ENCODE measurements at regions not wholly inside any gene's neighbourhood (a gene's known extent, or its start where the extent isn't known, plus 50 kb on each side); places are given as distances from the start of the nearest gene placed in this dataset.

DNA sequence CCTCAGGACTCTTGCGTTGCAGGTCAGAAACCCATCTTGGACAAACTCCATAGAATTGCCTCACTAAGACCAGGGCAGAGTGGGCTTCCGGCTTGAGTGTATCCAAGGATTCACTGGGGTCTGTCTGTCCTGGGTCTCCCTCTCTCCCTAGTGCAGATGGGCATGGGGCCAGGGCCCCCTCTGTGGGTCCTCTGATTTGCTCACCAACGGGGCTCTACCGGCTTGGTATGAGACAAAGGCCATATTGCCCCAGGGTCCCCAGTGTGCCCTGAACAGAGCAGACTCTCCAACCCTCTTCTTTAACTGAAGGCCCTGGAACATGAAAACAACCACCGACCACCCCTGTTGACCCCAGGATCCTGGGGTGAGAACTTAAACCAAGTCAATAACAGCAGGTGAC lies 68.2 kb upstream of the CHST15 start:
- DNase-seq (ENCODE audit: low read depth, low spot score) = no peak
- TF ChIP-seq, protein P1, sequence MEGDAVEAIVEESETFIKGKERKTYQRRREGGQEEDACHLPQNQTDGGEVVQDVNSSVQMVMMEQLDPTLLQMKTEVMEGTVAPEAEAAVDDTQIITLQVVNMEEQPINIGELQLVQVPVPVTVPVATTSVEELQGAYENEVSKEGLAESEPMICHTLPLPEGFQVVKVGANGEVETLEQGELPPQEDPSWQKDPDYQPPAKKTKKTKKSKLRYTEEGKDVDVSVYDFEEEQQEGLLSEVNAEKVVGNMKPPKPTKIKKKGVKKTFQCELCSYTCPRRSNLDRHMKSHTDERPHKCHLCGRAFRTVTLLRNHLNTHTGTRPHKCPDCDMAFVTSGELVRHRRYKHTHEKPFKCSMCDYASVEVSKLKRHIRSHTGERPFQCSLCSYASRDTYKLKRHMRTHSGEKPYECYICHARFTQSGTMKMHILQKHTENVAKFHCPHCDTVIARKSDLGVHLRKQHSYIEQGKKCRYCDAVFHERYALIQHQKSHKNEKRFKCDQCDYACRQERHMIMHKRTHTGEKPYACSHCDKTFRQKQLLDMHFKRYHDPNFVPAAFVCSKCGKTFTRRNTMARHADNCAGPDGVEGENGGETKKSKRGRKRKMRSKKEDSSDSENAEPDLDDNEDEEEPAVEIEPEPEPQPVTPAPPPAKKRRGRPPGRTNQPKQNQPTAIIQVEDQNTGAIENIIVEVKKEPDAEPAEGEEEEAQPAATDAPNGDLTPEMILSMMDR (IDR thresholded peaks at IDR 0.05; ENCODE audit: insufficient read depth, low read length, missing control alignments) = no peak
- POLR2A ChIA-PET = no interaction called here
- CTCF ChIA-PET = no interaction called here
- H3K4me3 ChIP-seq (ENCODE audit: low read depth, low read length) = no peak overlapping the region

DNA sequence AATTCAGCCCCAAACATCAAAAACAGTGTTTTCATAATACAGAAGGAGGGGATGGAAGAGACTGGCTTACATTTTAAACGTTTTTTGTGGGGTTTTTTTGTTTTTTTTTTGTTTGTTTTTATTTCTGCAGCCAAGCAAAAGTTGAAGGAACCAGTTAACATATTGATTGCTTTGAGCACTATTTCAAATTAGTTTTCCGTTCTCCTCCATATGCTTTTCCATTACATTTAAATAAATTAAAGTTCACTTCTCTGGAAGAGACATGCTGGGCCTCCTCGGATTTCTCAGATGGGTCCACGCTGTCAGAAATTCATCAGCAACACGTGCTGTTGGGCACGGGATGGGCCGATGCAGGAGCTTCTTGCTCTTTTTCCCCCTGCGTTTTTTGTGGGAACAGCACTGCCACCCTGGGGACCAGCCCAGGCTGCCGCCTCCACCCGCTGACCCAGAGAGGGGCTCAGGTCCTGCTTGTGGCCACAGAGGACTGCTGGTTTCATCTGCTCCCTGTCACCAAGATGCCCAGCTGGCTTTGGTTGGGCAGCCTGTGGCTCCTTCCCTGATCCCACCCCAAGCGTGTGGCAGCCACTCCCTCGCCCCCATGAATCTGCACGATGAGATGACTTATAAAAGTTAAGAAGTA lies 67.7 kb upstream of the CHST15 start:
- ChIA-PET CTCF (no interaction called here), POLR2A (no interaction called here)
- TF ChIP-seq, protein P1 (IDR thresholded peaks at IDR 0.05; ENCODE audit: insufficient read depth, low read length, missing control alignments) = no peak
- no peak overlapping the region for H3K4me3 ChIP-seq (ENCODE audit: low read depth, low read length)
- DNase-seq (ENCODE audit: low read depth, low spot score) = no peak

DNA sequence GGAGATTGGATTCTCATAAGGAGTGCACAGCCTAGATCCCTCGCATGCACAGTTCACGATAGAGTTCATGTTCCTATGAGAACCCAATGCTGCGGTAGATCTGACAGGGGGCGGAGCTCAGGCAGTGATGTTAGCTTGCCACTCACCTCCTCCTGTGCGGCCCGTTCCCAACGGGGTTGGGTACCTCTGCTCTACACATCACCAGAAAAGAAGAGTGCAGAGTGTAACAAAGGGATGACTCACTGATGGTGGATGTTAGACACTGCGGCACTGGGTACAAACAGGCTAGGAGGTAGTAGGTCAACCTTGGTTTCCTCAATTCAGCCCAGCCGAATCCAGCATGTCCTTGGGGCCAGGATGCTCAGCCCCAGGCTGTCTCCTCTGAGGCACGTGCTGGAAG lies 66.8 kb upstream of the CHST15 start:
- ChIA-PET POLR2A (no interaction called here), CTCF (no interaction called here)
- TF ChIP-seq, protein P1 (IDR thresholded peaks at IDR 0.05; ENCODE audit: insufficient read depth, low read length, missing control alignments) = no peak
- no peak for DNase-seq (ENCODE audit: low read depth, low spot score)
- no peak overlapping the region for H3K4me3 ChIP-seq (ENCODE audit: low read depth, low read length)

DNA sequence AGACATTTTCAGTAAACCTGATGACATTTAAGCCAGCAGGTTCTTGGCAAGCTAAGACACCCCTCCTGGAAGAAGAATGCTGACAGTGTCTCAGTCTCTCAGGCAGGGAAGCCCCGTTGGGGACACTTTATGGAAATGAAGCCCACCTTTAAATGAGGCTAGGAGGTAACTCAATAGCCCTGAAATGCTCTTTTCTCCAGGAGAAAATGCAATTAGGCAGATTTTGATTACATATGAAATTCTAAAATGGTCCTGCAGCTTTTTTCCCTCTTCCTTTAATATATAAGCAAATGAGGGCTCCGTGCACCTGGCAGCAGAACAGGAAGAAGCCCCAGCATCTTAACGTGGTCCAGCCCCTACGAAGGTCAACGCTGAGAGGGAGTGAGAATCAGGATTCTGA lies 65.8 kb upstream of the CHST15 start:
- POLR2A ChIA-PET = no interaction called here

DNA sequence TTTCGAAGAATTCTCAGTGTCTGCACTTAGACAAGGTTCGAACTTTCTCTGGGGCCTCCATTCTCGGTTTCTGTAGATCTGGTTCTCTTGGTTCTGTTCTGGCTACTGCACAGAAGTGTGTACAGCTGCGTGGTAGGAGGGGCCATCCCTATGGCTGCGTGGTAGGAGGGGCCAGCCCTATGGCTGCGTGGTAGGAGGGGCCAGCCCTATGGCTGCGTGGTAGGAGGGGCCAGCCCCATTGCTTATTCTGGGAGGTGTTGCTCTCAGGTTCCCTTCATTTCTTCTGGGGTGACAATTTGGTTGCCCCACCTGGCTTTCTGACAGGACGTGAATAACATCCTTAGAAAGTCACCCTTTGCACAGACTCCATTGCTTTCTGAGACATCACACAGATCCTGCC lies 65.2 kb upstream of the CHST15 start:
- ChIA-PET CTCF (no interaction called here), POLR2A (no interaction called here)
- no peak for DNase-seq (ENCODE audit: low read depth, low spot score)
- TF ChIP-seq, protein P1 (IDR thresholded peaks at IDR 0.05; ENCODE audit: insufficient read depth, low read length, missing control alignments) = no peak
- H3K4me3 ChIP-seq (ENCODE audit: low read depth, low read length) = no peak overlapping the region

More for the DNA sequence above, 65.8 kb upstream of the CHST15 start:
- DNase-seq (ENCODE audit: low read depth, low spot score) = no peak
- TF ChIP-seq, protein P1 (IDR thresholded peaks at IDR 0.05; ENCODE audit: insufficient read depth, low read length, missing control alignments) = no peak
- CTCF ChIA-PET = no interaction called here
- H3K4me3 ChIP-seq (ENCODE audit: low read depth, low read length) = no peak overlapping the region

DNA sequence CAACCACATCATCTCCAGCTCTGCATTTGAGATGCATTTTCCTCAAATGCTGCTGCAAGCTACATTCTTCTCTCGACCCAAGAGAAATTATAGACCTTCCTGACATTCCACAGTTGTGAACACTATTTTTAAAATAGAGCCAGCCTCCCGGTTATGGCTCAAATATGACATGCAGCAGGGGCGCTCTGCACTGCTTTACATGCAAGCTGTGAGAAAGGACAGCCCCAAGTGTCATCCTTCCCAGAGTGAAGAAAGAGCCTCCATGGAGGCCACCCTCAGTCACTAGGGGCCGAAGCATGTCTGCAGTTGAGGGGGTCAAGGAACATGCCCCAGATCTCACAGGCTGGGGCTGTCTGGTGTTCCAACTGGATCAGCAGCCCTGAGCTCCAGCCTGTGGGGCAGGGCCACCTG lies 63.9 kb upstream of the CHST15 start:
- H3K4me3 ChIP-seq (ENCODE audit: low read depth, low read length) = no peak overlapping the region
- TF ChIP-seq, protein P1 (IDR thresholded peaks at IDR 0.05; ENCODE audit: insufficient read depth, low read length, missing control alignments) = no peak
- DNase-seq (ENCODE audit: low read depth, low spot score) = peak; percentile 33
- ChIA-PET POLR2A (interaction anchor here (0.9 to 1.0 kb wide), 2 partner anchors 10 to 163 kb away, joined by 4 read pairs; no protein-coding TSS in a partner anchor), CTCF (interaction anchor here (1.2 to 2.4 kb wide), 3 partner anchors 161 to 232 kb away, joined by 6 to 9 read pairs (median 7); no protein-coding TSS in a partner anchor)

Data from AG04449 (cell line).